Activated gamma-delta T cell treated with anti-CD3 and anti-CD28 coated beads, Interleukin-2, amount 50 U/mL, for 16 hours (primary cell): ENCODE measurements at regions not wholly inside any gene's neighbourhood (a gene's known extent, or its start where the extent isn't known, plus 50 kb on each side); places are given as distances from the start of the nearest gene placed in this dataset.

Experiments
- DNase-seq: peaks from one replicate; pipeline ENCODE4 v3.0.0-alpha.2; 2020; ENCODE audit warnings: low read depth

GRCh38 chr12:91576432-91576831 is 393.8 kb upstream of the DCN start:
- DNase-seq: no peak

DNA sequence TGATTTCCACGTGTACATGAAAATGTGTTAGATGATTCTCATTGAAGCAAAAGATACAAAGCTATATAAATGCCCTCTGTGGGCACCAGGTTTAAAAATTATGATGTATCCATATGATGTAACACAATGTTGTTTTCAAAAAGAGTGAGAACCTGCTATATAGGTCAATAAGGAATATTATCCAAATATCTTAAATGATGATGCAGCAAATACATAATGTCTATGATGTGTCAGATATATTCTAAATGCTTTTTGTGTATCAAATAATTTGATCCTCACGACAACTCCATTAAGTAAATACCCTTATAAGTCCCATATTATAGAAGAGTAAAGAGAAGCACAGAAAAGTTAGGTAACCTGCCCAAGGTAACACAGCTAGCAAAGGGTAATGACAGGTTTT is 393.0 kb upstream of the DCN start:
- DNase-seq: no peak

GRCh38 chr12:91574975-91575374 is 392.4 kb upstream of the DCN start:
- no peak for DNase-seq

- no peak for DNase-seq
Observed at GRCh38 chr12:91574391-91574790, 391.8 kb upstream of the DCN start.

DNA sequence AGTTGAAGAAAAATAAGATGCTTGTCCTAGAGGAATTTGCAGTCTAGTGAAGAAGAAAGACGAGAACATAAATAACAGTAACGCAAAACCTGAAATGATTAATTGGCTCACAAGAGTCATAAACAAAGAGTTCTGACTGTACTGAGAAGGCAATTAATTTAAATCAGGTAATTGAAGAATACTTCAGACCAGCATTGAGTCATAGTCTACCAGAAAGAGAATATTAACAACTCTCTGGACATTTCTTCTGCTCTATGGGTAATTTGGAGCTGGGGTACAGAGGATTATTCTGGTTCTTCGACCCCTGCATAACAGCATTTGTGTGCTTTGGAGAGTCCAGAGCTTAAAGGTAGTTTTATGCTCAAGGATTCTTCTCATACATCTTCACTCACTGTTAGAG is 390.3 kb upstream of the DCN start:
- no peak for DNase-seq

DNA sequence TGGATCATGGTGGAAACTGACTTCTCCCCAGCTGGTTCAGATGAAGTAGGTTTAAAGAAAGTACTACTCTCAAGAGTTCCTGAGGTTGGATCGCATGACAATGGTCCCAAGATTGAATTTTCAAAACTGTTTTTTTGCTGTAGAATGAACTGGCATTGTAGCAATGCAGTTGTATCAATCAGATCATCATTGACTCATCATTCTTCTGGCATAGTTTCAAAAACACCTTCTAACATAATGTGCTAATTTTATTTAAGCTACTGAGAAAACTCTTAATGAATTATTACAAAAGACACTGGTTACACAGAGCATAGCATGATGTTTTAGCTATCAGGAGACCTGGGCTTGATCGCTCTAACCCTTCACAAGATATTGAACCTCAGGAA is 384.5 kb upstream of the DCN start:
- no peak for DNase-seq

DNA sequence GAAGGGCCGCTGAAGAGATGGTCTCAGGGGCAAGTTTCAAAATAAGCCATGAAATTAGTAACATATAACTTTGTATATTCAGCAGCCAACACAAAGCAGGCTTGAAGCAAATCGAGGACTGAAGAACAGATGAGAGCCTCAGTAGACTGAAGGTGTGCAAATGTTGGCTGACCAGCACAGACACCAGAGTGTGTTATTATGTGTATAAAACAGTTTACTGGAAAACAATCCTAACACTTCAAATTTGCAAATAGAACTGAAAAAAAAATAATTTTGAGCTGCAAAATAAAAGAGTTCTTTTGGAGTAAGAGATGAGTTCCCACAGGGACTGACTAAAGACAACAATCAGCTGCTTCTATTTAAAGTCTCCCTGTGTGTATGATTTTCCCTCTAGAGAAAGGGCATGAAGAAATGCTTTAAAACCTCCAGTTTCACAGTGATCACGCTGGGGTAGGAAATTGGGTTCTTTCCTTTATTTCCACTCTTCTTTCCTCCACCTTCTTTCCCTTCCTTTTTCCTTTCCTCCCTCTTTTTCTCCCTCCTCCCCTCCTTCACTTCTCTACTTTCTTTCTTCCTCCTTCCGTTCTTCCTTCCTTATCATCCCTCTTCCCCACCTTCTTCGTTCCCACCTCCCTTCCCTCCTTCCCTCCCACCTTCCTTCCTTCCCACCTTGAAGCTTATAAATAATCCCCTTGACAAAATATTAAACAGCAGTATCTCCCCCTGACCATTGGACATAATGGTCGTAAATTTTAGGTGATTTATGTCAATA is 383.9 kb upstream of the DCN start:
- no peak for DNase-seq

- DNase-seq: no peak
Observed at GRCh38 chr12:91565846-91566245, 383.2 kb upstream of the DCN start.

- no peak for DNase-seq
Observed at GRCh38 chr12:91565246-91565645, 382.6 kb upstream of the DCN start.

DNA sequence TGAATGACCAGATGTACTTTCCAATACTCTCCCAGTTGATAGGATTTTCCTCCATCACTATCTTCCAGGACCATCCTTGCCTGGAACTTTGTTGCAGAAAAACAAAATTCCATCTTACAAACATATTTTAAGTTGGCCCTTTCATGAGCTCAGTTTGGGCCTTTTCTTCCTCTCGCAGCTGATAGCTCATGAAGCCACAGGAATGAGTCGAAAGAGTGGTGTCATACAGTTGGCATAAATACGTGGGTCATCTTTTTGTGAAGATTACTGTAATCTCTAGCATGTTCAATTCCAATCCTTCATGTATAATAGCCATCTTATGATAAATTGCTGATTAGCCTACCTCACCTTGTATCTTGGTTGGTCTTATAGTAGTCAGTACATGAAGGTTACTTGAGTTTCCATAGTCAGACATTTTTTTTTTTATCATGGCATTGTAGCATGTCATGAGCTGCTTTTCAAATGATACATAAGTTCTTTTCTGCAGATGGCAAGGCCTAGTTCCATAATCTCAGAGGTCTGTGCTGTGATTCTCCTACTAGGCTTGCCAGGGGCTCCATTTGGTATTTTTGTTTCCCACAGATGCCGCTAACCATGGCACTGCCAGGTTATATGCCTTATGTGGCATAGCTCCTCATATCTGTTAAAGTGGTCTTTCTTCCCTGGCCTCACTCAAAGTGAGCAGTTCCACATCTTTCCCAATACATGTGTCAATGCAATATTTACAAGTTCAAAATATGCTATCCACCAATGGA is 380.6 kb upstream of the DCN start:
- DNase-seq: no peak

- no peak for DNase-seq
Observed at GRCh38 chr12:91562476-91562875, 379.9 kb upstream of the DCN start.

GRCh38 chr12:91561958-91562325 is 379.3 kb upstream of the DCN start:
- no peak for DNase-seq

- no peak for DNase-seq
Observed at GRCh38 chr12:91561301-91561957, 378.8 kb upstream of the DCN start.

- no peak for DNase-seq
Observed at GRCh38 chr12:91556909-91557308, 374.3 kb upstream of the DCN start.

- no peak for DNase-seq
Observed at GRCh38 chr12:91555436-91556415, 373.1 kb upstream of the DCN start.

- no peak for DNase-seq
Observed at GRCh38 chr12:91551927-91552326, 369.3 kb upstream of the DCN start.

DNA sequence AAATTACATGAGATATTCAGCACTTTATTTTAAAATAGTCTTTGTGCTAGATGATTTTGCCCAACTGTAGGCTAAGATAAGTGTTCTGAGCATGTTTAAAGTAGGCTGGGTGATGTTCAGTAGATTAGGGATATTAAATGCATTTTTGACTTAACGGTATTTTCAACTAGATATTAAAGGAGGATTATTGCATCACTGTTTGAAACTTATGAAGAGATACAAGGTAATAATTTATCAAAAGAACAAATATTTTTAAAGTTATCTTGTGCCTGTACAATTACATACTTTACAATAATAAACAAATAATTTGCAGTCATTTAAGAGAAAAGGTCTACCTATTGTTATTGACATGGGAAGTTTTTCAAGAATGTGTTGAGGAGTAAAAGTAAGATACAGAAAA is 368.6 kb upstream of the DCN start:
- DNase-seq: no peak

DNA sequence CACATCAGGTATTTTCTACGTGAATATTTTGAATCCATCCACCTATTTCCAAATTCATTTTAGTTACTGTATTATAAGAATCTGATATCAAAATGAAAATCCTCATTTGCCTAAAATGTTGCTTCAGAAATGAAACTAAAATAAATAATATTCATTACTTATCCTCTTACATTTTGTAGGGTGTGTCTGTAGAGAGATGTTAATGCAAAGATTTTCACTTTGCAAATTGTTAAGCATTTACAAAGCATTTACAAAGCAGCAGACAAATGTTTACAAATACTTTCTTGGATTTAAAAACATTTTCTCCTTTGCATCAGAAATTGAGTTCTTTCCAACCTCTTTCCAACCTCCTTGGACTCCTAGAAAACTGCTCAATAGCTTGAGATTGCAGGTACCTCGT is 360.0 kb upstream of the DCN start:
- no peak for DNase-seq

DNA sequence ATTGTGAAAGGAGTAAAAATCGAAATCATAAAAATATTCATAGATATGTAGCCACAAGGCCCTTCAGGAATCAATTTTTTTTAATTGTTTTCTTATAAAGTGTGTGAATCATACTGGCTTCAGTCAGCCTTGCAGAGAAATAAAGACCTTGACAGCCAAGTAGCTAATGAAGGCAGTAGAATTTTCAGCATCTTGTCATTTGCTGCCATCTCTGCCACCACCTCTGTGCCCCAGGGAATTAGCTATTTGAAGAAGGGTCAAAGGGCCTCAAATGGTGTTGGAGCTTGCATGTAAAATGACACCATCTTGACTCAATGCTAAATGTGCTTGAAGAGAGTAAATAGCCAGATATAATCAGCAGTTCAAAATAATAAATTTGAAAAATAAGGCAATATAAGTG is 359.4 kb upstream of the DCN start:
- DNase-seq: no peak

- no peak for DNase-seq
Observed at GRCh38 chr12:91538418-91538817, 355.8 kb upstream of the DCN start.

- no peak for DNase-seq
Observed at GRCh38 chr12:91533366-91533765, 350.7 kb upstream of the DCN start.

GRCh38 chr12:91529829-91530228 is 347.2 kb upstream of the DCN start:
- no peak for DNase-seq
